ENCODE measurements at regions not wholly inside any gene's neighbourhood (a gene's known extent, or its start where the extent isn't known, plus 50 kb on each side); places are given as distances from the start of the nearest gene placed in this dataset.

GRCh38 chr4:30001628-30002027, 718.5 kb upstream of the PCDH7 start:
- no peak for TF ChIP-seq FOXM1 (IDR thresholded peaks at IDR 0.05; ENCODE audit: borderline replicate concordance)
- TF ChIP-seq SP1 (IDR thresholded peaks at IDR 0.05): no peak
- TF ChIP-seq TARDBP (IDR thresholded peaks at IDR 0.05): no peak
- TF ChIP-seq ARNT (IDR thresholded peaks at IDR 0.05): no peak
- no peak for TF ChIP-seq FOXK2 (IDR thresholded peaks at IDR 0.05)
- TF ChIP-seq ELF4 (IDR thresholded peaks at IDR 0.05): no peak
- no peak for TF ChIP-seq FOXA1 (IDR thresholded peaks at IDR 0.05)
- TF ChIP-seq SUZ12 (IDR thresholded peaks at IDR 0.05): no peak

Measured in HEK293T (cell line).